ENCODE measurements at regions not wholly inside any gene's neighbourhood (a gene's known extent, or its start where the extent isn't known, plus 50 kb on each side); places are given as distances from the start of the nearest gene placed in this dataset.

- in situ Hi-C loops (cut with HindIII; ENCODE audit: low sequenced_read_pairs): no loop called here
These were observed 109.9 kb downstream of the LYPLAL1 start for GRCh38 chr1:219283541-219283940.

GRCh38 chr1:219281831-219282230 lies 108.2 kb downstream of the LYPLAL1 start:
- in situ Hi-C loops (cut with HindIII; ENCODE audit: low sequenced_read_pairs): no loop called here

- in situ Hi-C loops (cut with HindIII; ENCODE audit: low sequenced_read_pairs): no loop called here
These were observed 105.5 kb downstream of the LYPLAL1 start for GRCh38 chr1:219279017-219279770.

- in situ Hi-C loops (cut with HindIII; ENCODE audit: low sequenced_read_pairs): no loop called here
These were observed 104.6 kb downstream of the LYPLAL1 start for GRCh38 chr1:219278288-219278687.

- in situ Hi-C loops (cut with HindIII; ENCODE audit: low sequenced_read_pairs): no loop called here
These were observed 103.8 kb downstream of the LYPLAL1 start for GRCh38 chr1:219277304-219278105.

DNA sequence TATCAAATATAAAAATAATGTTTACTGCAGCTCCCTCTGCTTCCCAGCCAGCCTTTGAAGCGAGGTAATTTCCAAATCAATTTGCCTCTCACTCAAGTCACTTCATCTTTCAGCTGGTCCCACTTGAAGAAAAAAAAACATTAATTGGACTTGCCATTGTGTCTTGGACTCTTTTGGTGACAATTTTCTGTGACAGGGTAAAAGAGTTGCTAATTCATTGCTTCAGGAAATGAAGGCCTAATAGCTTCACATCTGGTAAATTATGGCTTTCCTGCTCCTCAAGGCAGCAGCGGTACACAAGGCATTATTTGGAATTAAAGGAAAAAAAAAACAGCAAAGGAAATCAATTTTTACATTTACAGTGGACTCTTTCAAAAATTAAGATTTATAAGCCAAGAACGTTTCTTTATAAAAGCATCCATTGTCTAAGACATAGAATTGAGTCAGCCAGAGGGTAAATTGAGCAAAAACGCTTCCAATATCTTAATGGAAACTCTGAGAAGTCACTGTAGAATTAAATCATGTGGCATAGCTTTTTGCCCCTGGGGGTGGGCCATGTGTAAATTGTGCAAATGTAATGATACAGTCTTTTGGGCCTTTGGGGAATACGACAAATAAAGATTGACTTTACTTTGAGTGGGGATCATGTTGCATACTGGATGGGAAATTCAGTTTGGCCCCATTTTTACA lies 102.5 kb downstream of the LYPLAL1 start:
- in situ Hi-C loops (cut with HindIII; ENCODE audit: low sequenced_read_pairs): no loop called here

GRCh38 chr1:219273088-219273686 lies 99.5 kb downstream of the LYPLAL1 start:
- in situ Hi-C loops (cut with HindIII; ENCODE audit: low sequenced_read_pairs): no loop called here

- in situ Hi-C loops (cut with HindIII; ENCODE audit: low sequenced_read_pairs): no loop called here
These were observed 98.3 kb downstream of the LYPLAL1 start for GRCh38 chr1:219271818-219272535.

DNA sequence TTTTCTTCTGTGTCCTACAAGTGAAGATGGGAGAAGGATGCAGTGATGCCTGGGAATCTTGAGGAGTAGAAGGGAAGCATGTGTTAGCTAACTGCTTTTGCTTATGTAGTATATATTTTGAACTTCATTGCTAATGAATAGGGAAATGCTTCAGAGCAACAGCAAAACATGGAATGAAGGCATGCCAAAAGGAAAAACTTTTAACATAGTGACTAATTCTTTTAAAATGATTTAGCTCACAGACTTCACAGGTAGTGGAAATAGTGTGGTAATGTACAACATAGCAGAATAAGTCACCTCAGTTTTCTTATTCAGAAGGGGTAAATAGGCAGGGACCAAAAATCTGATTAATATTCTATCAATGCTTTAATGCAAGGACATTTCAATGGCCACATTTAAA lies 95.5 kb downstream of the LYPLAL1 start:
- in situ Hi-C loops (cut with HindIII; ENCODE audit: low sequenced_read_pairs): no loop called here

DNA sequence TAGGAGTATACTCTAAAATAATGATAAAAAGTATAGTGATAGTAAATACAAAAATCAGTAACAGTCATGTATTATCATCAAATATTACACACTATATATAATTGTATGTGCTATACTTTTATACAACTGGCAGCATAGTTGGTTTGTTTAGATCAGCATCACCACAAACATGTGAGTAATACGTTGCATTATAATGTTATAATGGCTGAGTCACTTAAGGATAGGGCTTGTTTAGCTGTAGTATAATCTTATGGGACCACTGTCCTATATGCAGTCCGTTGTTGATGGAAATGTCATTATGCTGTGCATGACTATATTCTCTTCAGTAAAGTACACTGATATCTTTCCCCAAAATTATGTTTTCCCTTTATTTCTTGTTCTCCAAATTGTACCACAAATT lies 92.8 kb downstream of the LYPLAL1 start:
- in situ Hi-C loops (cut with HindIII; ENCODE audit: low sequenced_read_pairs): no loop called here

GRCh38 chr1:219265026-219265515 lies 91.4 kb downstream of the LYPLAL1 start:
- in situ Hi-C loops (cut with HindIII; ENCODE audit: low sequenced_read_pairs): no loop called here

DNA sequence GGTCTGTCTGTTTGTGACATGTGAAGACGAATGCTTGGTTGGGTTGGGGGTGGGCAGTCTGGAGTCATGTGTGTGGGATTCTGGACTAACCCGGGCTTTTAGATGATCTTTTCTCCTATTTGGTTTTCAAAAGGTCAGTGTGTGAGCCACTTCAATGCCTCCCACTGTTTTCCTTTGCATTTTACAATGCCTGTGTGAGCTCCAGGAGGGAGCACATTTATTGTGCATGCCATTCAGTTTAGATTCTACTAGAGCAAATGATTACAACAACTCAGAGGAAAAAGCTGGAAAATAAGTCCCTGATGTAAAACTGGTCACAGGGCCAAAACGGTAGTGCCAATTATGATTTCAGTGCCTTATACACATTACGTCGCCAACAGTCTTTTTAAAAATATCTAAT lies 90.9 kb downstream of the LYPLAL1 start:
- in situ Hi-C loops (cut with HindIII; ENCODE audit: low sequenced_read_pairs): no loop called here

Data from DLD1 (cell line).